ENCODE measurements at regions not wholly inside any gene's neighbourhood (a gene's known extent, or its start where the extent isn't known, plus 50 kb on each side); places are given as distances from the start of the nearest gene placed in this dataset.

- TF ChIP-seq PURB (CRISPR knock-in tag; IDR thresholded peaks at IDR 0.05; ENCODE audit: low read depth), result no peak
- no peak for TF ChIP-seq ZKSCAN1 (IDR thresholded peaks at IDR 0.05; ENCODE audit: low read depth, low read length)
- TF ChIP-seq POLR2AphosphoS5 (IDR thresholded peaks at IDR 0.05; ENCODE audit: control insufficient read depth, insufficient read depth, low read depth, low read length), result no peak
- TF ChIP-seq TFE3 (CRISPR knock-in tag; IDR thresholded peaks at IDR 0.05), result no peak
- no peak for TF ChIP-seq CBX2 (IDR thresholded peaks at IDR 0.05; ENCODE audit: insufficient read depth, low read length, poor library complexity, severe bottlenecking)
- TF ChIP-seq ZNF23 (CRISPR knock-in tag; IDR thresholded peaks at IDR 0.05), result no peak
- TF ChIP-seq RAD21 (CRISPR knock-in tag; conservative IDR thresholded peaks at IDR 0.05 in 1 of 2, IDR thresholded peaks at IDR 0.05 in 1 of 2), result no peak
- no peak for TF ChIP-seq GABPA (tag; conservative IDR thresholded peaks at IDR 0.05; ENCODE audit: low read depth)
- no peak for TF ChIP-seq CTCF (IDR thresholded peaks at IDR 0.05 in 2 of 3, conservative IDR thresholded peaks at IDR 0.05 in 1 of 3; ENCODE audit: insufficient read depth in 2 of 3, low read depth in 1 of 3, low read length in 3 of 3)
- no peak for TF ChIP-seq HMGXB4 (CRISPR knock-in tag; IDR thresholded peaks at IDR 0.05)
- TF ChIP-seq ZBTB26 (CRISPR knock-in tag; IDR thresholded peaks at IDR 0.05), result no peak
Observed at GRCh38 chr1:227451954-227452353, 111.4 kb upstream of the ZNF678 start.
